ENCODE measurements at regions not wholly inside any gene's neighbourhood (a gene's known extent, or its start where the extent isn't known, plus 50 kb on each side); places are given as distances from the start of the nearest gene placed in this dataset.

DNA sequence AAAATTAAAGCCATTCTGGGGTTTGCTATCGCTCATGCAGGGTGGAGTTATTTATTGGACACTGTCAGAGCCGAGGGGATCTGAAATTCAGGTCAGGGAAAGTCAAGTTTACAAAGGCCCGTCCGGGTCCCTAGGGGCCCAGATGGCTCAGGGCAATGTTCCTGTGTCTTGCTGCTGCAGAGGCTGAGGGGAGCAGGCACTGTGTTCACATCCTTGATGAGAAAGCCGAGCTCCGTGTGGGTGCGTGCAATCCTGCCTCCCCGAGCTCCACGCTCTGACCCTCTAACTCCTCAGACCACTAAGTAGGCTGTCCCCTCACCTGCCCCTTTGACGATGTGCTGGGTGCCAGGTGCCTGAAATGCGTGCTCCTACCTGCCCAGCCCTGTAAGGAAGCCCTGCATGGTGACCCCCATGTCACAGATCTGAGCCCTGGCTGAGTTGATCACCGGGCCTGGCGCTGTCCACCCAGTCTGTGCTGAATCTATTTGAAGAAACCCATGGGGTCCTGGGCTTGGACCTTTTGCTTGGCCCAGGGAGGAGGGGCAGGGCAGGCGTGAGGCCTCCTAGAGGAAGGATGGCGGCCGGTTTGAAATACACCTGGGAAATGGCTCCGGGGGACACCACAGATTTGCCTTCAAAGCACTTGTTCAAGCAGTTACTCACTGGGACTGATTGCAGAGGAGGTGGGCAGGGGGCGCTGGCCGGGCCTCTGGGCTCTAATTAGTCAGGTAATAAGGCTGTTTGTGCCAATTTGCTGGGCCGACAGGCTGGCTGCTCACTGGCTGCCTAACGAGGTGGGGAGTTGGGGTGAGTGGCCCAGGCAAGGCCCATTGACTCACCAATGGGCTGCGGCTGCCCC is 204.3 kb downstream of the KIF26A start:
- ChIA-PET POLR2A (interaction anchor here (0.6 to 1.5 kb wide), 2 partner anchors 16 to 49 kb away, joined by 3 read pairs; no protein-coding TSS in a partner anchor), CTCF (interaction anchor here (0.6 to 1.8 kb wide), 6 partner anchors 9 to 215 kb away, joined by 3 to 13 read pairs (median 3); no protein-coding TSS in a partner anchor)
- TF ChIP-seq, protein P1, sequence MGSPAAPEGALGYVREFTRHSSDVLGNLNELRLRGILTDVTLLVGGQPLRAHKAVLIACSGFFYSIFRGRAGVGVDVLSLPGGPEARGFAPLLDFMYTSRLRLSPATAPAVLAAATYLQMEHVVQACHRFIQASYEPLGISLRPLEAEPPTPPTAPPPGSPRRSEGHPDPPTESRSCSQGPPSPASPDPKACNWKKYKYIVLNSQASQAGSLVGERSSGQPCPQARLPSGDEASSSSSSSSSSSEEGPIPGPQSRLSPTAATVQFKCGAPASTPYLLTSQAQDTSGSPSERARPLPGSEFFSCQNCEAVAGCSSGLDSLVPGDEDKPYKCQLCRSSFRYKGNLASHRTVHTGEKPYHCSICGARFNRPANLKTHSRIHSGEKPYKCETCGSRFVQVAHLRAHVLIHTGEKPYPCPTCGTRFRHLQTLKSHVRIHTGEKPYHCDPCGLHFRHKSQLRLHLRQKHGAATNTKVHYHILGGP (tag by site-specific recombination; IDR thresholded peaks at IDR 0.05), result no peak
- TF ChIP-seq ZNF776 (tag by site-specific recombination; IDR thresholded peaks at IDR 0.05; ENCODE audit: borderline replicate concordance) (no peak), ZNF302 (tag by site-specific recombination; IDR thresholded peaks at IDR 0.05; ENCODE audit: low read depth) (no peak), RBAK (tag by site-specific recombination; IDR thresholded peaks at IDR 0.05) (no peak), GLI4 (tag by site-specific recombination; IDR thresholded peaks at IDR 0.05) (no peak), ZNF596 (tag by site-specific recombination; IDR thresholded peaks at IDR 0.05) (no peak), OVOL3 (tag by site-specific recombination; IDR thresholded peaks at IDR 0.05) (no peak), ZNF223 (tag by site-specific recombination; IDR thresholded peaks at IDR 0.05) (0 out of 2 replicates have a peak, but pooled peaks have one; percentile 25), KLF1 (tag by site-specific recombination; IDR thresholded peaks at IDR 0.05) (no peak), ZNF274 (IDR thresholded peaks at IDR 0.05; ENCODE audit: low read length) (no peak), ZNF274 (tag by site-specific recombination; IDR thresholded peaks at IDR 0.05; ENCODE audit: borderline replicate concordance) (no peak), SP2 (tag by site-specific recombination; IDR thresholded peaks at IDR 0.05) (no peak), ZNF510 (tag by site-specific recombination; IDR thresholded peaks at IDR 0.05; ENCODE audit: insufficient replicate concordance) (no peak), WT1 (tag by site-specific recombination; IDR thresholded peaks at IDR 0.05) (no peak), ZNF660 (tag by site-specific recombination; IDR thresholded peaks at IDR 0.05) (no peak), KLF9 (tag by site-specific recombination; IDR thresholded peaks at IDR 0.05; ENCODE audit: low read depth) (no peak)
- TF ChIP-seq, protein P2, sequence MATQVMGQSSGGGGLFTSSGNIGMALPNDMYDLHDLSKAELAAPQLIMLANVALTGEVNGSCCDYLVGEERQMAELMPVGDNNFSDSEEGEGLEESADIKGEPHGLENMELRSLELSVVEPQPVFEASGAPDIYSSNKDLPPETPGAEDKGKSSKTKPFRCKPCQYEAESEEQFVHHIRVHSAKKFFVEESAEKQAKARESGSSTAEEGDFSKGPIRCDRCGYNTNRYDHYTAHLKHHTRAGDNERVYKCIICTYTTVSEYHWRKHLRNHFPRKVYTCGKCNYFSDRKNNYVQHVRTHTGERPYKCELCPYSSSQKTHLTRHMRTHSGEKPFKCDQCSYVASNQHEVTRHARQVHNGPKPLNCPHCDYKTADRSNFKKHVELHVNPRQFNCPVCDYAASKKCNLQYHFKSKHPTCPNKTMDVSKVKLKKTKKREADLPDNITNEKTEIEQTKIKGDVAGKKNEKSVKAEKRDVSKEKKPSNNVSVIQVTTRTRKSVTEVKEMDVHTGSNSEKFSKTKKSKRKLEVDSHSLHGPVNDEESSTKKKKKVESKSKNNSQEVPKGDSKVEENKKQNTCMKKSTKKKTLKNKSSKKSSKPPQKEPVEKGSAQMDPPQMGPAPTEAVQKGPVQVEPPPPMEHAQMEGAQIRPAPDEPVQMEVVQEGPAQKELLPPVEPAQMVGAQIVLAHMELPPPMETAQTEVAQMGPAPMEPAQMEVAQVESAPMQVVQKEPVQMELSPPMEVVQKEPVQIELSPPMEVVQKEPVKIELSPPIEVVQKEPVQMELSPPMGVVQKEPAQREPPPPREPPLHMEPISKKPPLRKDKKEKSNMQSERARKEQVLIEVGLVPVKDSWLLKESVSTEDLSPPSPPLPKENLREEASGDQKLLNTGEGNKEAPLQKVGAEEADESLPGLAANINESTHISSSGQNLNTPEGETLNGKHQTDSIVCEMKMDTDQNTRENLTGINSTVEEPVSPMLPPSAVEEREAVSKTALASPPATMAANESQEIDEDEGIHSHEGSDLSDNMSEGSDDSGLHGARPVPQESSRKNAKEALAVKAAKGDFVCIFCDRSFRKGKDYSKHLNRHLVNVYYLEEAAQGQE (tag by site-specific recombination; IDR thresholded peaks at IDR 0.05), result peak; percentile 94
- TF ChIP-seq, protein P3, sequence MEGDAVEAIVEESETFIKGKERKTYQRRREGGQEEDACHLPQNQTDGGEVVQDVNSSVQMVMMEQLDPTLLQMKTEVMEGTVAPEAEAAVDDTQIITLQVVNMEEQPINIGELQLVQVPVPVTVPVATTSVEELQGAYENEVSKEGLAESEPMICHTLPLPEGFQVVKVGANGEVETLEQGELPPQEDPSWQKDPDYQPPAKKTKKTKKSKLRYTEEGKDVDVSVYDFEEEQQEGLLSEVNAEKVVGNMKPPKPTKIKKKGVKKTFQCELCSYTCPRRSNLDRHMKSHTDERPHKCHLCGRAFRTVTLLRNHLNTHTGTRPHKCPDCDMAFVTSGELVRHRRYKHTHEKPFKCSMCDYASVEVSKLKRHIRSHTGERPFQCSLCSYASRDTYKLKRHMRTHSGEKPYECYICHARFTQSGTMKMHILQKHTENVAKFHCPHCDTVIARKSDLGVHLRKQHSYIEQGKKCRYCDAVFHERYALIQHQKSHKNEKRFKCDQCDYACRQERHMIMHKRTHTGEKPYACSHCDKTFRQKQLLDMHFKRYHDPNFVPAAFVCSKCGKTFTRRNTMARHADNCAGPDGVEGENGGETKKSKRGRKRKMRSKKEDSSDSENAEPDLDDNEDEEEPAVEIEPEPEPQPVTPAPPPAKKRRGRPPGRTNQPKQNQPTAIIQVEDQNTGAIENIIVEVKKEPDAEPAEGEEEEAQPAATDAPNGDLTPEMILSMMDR (tag by site-specific recombination; IDR thresholded peaks at IDR 0.05), result no peak
- TF ChIP-seq, protein P4, sequence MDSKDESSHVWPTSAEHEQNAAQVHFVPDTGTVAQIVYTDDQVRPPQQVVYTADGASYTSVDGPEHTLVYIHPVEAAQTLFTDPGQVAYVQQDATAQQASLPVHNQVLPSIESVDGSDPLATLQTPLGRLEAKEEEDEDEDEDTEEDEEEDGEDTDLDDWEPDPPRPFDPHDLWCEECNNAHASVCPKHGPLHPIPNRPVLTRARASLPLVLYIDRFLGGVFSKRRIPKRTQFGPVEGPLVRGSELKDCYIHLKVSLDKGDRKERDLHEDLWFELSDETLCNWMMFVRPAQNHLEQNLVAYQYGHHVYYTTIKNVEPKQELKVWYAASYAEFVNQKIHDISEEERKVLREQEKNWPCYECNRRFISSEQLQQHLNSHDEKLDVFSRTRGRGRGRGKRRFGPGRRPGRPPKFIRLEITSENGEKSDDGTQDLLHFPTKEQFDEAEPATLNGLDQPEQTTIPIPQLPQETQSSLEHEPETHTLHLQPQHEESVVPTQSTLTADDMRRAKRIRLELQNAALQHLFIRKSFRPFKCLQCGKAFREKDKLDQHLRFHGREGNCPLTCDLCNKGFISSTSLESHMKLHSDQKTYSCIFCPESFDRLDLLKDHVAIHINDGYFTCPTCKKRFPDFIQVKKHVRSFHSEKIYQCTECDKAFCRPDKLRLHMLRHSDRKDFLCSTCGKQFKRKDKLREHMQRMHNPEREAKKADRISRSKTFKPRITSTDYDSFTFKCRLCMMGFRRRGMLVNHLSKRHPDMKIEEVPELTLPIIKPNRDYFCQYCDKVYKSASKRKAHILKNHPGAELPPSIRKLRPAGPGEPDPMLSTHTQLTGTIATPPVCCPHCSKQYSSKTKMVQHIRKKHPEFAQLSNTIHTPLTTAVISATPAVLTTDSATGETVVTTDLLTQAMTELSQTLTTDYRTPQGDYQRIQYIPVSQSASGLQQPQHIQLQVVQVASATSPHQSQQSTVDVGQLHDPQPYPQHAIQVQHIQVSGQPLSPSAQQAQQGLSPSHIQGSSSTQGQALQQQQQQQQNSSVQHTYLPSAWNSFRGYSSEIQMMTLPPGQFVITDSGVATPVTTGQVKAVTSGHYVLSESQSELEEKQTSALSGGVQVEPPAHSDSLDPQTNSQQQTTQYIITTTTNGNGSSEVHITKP (tag by site-specific recombination; IDR thresholded peaks at IDR 0.05), result no peak
- TF ChIP-seq, protein P5, sequence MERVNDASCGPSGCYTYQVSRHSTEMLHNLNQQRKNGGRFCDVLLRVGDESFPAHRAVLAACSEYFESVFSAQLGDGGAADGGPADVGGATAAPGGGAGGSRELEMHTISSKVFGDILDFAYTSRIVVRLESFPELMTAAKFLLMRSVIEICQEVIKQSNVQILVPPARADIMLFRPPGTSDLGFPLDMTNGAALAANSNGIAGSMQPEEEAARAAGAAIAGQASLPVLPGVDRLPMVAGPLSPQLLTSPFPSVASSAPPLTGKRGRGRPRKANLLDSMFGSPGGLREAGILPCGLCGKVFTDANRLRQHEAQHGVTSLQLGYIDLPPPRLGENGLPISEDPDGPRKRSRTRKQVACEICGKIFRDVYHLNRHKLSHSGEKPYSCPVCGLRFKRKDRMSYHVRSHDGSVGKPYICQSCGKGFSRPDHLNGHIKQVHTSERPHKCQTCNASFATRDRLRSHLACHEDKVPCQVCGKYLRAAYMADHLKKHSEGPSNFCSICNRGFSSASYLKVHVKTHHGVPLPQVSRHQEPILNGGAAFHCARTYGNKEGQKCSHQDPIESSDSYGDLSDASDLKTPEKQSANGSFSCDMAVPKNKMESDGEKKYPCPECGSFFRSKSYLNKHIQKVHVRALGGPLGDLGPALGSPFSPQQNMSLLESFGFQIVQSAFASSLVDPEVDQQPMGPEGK (tag by site-specific recombination; IDR thresholded peaks at IDR 0.05), result no peak
- TF ChIP-seq, protein P6, sequence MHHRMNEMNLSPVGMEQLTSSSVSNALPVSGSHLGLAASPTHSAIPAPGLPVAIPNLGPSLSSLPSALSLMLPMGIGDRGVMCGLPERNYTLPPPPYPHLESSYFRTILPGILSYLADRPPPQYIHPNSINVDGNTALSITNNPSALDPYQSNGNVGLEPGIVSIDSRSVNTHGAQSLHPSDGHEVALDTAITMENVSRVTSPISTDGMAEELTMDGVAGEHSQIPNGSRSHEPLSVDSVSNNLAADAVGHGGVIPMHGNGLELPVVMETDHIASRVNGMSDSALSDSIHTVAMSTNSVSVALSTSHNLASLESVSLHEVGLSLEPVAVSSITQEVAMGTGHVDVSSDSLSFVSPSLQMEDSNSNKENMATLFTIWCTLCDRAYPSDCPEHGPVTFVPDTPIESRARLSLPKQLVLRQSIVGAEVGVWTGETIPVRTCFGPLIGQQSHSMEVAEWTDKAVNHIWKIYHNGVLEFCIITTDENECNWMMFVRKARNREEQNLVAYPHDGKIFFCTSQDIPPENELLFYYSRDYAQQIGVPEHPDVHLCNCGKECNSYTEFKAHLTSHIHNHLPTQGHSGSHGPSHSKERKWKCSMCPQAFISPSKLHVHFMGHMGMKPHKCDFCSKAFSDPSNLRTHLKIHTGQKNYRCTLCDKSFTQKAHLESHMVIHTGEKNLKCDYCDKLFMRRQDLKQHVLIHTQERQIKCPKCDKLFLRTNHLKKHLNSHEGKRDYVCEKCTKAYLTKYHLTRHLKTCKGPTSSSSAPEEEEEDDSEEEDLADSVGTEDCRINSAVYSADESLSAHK (tag by site-specific recombination; IDR thresholded peaks at IDR 0.05), result 0 out of 2 replicates have a peak, but pooled peaks have one; percentile 0

More for the DNA sequence above, 204.3 kb downstream of the KIF26A start:
- Histone ChIP-seq H3K36me3 (ENCODE audit: control insufficient read depth in 2 of 2, insufficient read depth in 1 of 2, low read length in 2 of 2) (no peaks in the 10 kb centered on the region), H3K4me3 (ENCODE audit: low read depth, low read length) (no peak overlapping the region), H3K9me3 (ENCODE audit: control insufficient read depth, insufficient read depth, low read depth, low read length) (no peaks in the 10 kb centered on the region), H3K27ac (ENCODE audit: extremely low read depth, low read depth, low read length) (no peak overlapping the region), H3K4me1 (ENCODE audit: control insufficient read depth, insufficient read depth, low read length) (no peaks in the 10 kb centered on the region)

Measured in HEK293 (cell line).